Type B pancreatic cell (in vitro differentiated cells): ENCODE measurements at regions not wholly inside any gene's neighbourhood (a gene's known extent, or its start where the extent isn't known, plus 50 kb on each side); places are given as distances from the start of the nearest gene placed in this dataset.

Experiments used
- DNase-seq: peaks from one replicate; pipeline ENCODE4 v3.0.0; 2021; ENCODE audit warnings: mixed read lengths; ENCODE audit not compliant: unreplicated experiment; ENCODE audit errors: extremely low spot score
- H3K27ac Mint-ChIP-seq: 2 replicates; pipeline ENCODE4 v1.8.0; 2021; ENCODE audit warnings: mild to moderate bottlenecking, mixed read lengths
- H3K27me3 Mint-ChIP-seq: 2 replicates; pipeline ENCODE4 v1.8.0; 2021; ENCODE audit warnings: mixed read lengths
- H3K36me3 Mint-ChIP-seq: 2 replicates; pipeline ENCODE4 v1.8.0; 2021; ENCODE audit warnings: mixed read lengths
- H3K4me1 Mint-ChIP-seq: one replicate; pipeline ENCODE4 v1.8.0; 2021; ENCODE audit warnings: mixed read lengths; ENCODE audit not compliant: unreplicated experiment
- H3K4me3 Mint-ChIP-seq: 2 replicates; pipeline ENCODE4 v1.8.0; 2021; ENCODE audit warnings: mild to moderate bottlenecking, mixed read lengths
- H3K9me3 Mint-ChIP-seq: 2 replicates; pipeline ENCODE4 v1.8.0; 2021; ENCODE audit warnings: mixed read lengths
- TF ChIP-seq, protein P1 (sequence below): fragments of 200-600 bp; sonication (generic); conservative IDR thresholded peaks from 2 replicates; pipeline ENCODE4 v1.5.0; 2021; ENCODE audit warnings: antibody characterized with exemption, mild to moderate bottlenecking

GRCh38 chr14:76933515-76933914 is 95.0 kb downstream of the IRF2BPL start:
- H3K27me3 Mint-ChIP-seq = no peaks in the 10 kb centered on the region
- H3K4me1 Mint-ChIP-seq = peaks cover 39% of the 10 kb centered on the region
- H3K4me3 Mint-ChIP-seq = no peak overlapping the region
- H3K9me3 Mint-ChIP-seq = no peaks in the 10 kb centered on the region
- H3K27ac Mint-ChIP-seq = no peak overlapping the region
- TF ChIP-seq, protein P1, sequence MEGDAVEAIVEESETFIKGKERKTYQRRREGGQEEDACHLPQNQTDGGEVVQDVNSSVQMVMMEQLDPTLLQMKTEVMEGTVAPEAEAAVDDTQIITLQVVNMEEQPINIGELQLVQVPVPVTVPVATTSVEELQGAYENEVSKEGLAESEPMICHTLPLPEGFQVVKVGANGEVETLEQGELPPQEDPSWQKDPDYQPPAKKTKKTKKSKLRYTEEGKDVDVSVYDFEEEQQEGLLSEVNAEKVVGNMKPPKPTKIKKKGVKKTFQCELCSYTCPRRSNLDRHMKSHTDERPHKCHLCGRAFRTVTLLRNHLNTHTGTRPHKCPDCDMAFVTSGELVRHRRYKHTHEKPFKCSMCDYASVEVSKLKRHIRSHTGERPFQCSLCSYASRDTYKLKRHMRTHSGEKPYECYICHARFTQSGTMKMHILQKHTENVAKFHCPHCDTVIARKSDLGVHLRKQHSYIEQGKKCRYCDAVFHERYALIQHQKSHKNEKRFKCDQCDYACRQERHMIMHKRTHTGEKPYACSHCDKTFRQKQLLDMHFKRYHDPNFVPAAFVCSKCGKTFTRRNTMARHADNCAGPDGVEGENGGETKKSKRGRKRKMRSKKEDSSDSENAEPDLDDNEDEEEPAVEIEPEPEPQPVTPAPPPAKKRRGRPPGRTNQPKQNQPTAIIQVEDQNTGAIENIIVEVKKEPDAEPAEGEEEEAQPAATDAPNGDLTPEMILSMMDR = no peak
- H3K36me3 Mint-ChIP-seq = no peaks in the 10 kb centered on the region
- no peak for DNase-seq

GRCh38 chr14:76931631-76932402 is 96.7 kb downstream of the IRF2BPL start:
- DNase-seq = no peak
- Mint-ChIP-seq H3K9me3 (no peaks in the 10 kb centered on the region), H3K4me3 (no peak overlapping the region), H3K27ac (peak overlapping the region; percentile 44), H3K27me3 (no peaks in the 10 kb centered on the region), H3K36me3 (no peaks in the 10 kb centered on the region), H3K4me1 (peaks cover 39% of the 10 kb centered on the region)
- TF ChIP-seq, protein P1 = no peak

DNA sequence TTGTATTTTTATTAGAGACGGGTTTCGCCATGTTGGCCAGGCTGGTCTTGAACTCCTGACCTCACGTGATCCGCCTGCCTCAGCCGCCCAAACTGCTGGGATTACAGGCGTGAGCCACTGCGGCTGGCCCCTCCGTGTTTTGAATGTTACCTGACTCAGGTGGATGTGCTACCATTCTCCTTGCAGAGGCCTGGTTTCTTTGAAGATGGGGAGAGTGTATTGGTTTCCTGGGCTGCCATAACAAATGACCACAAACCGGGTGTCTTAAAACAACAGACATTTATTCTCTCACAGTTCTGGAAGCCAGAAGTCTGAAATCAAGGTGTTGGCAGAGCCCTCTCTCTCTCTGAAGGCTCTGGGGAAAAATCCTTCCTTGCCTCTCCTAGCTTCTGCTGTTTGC is 98.0 kb downstream of the IRF2BPL start:
- Mint-ChIP-seq H3K36me3 (no peaks in the 10 kb centered on the region), H3K27ac (no peak overlapping the region), H3K27me3 (no peaks in the 10 kb centered on the region), H3K4me1 (peaks cover 47% of the 10 kb centered on the region), H3K9me3 (no peaks in the 10 kb centered on the region), H3K4me3 (no peak overlapping the region)
- DNase-seq = no peak
- TF ChIP-seq, protein P1 = no peak

GRCh38 chr14:76929927-76930326 is 98.6 kb downstream of the IRF2BPL start:
- TF ChIP-seq, protein P1 = no peak
- Mint-ChIP-seq H3K27me3 (no peaks in the 10 kb centered on the region), H3K9me3 (no peaks in the 10 kb centered on the region), H3K27ac (peak overlapping the region; percentile 88), H3K36me3 (no peaks in the 10 kb centered on the region), H3K4me3 (peak overlapping the region; percentile 40), H3K4me1 (peaks cover 53% of the 10 kb centered on the region)
- no peak for DNase-seq

GRCh38 chr14:76927971-76928700 is 100.4 kb downstream of the IRF2BPL start:
- no peaks in the 10 kb centered on the region for H3K27me3 Mint-ChIP-seq
- H3K4me1 Mint-ChIP-seq = peaks cover 65% of the 10 kb centered on the region
- peak overlapping the region; percentile 90 for H3K27ac Mint-ChIP-seq
- DNase-seq = no peak
- no peaks in the 10 kb centered on the region for H3K9me3 Mint-ChIP-seq
- TF ChIP-seq, protein P1 = no peak
- H3K36me3 Mint-ChIP-seq = no peaks in the 10 kb centered on the region
- no peak overlapping the region for H3K4me3 Mint-ChIP-seq
